CD4-positive, alpha-beta T cell (primary cell): ENCODE measurements at regions not wholly inside any gene's neighbourhood (a gene's known extent, or its start where the extent isn't known, plus 50 kb on each side); places are given as distances from the start of the nearest gene placed in this dataset.

Experiments used
- ATAC-seq: fragments of 200-7000 bp; cut with Tn5 transposase; one replicate; pipeline ENCODE4 v1.10.0; 2022; ENCODE audit warnings: mild to moderate bottlenecking; ENCODE audit not compliant: poor library complexity
- CTCF ChIA-PET: fragments of 350-600 bp; sonication (Branson Sonifier 250); formaldehyde crosslinking; loops from one replicate; lab custom pipeline; 2021; ENCODE audit warnings: antibody characterized with exemption, inconsistent platforms; lab: Charles Lee
- POLR2A ChIA-PET: fragments of 350-600 bp; sonication (Branson Sonifier 250); formaldehyde crosslinking; loops from one replicate; lab custom pipeline; 2021; ENCODE audit warnings: antibody characterized with exemption, inconsistent platforms; lab: Charles Lee
- DNase-seq, 14 experiments: peaks; one replicate each; pipeline ENCODE4 v3.0.0-alpha.2; 2013 to 2020; ENCODE audit warnings: mixed read lengths in 2 of 14
- H3K27ac ChIP-seq, 2 donors: one replicate each; pipeline versions ENCODE4 v1.5.1 to v1.7.0; 2013; ENCODE audit warnings: low read length in 2 of 2, low read depth in 1 of 2, mild to moderate bottlenecking in 1 of 2
- H3K27me3 ChIP-seq, 2 experiments: 1 replicate in 1 of 2; 2 replicates in 1 of 2; pipeline versions ENCODE4 v1.6.1 to v1.7.0; 2013; ENCODE audit warnings: low read length in 2 of 2, control low read depth in 1 of 2, mild to moderate bottlenecking in 1 of 2, moderate library complexity in 1 of 2; ENCODE audit not compliant: insufficient read depth in 2 of 2, control insufficient read depth in 1 of 2
- H3K36me3 ChIP-seq: one replicate; pipeline ENCODE4 v1.6.1; 2013; ENCODE audit warnings: low read length, control low read depth; ENCODE audit not compliant: insufficient read depth
- H3K4me1 ChIP-seq: one replicate; pipeline ENCODE4 v1.6.1; 2013; ENCODE audit warnings: low read length, control low read depth; ENCODE audit not compliant: insufficient read depth
- H3K4me3 ChIP-seq: one replicate; pipeline ENCODE4 v1.5.1; 2013; ENCODE audit warnings: mild to moderate bottlenecking, low read length, moderate library complexity
- H3K9me3 ChIP-seq, 2 experiments: 1 replicate in 1 of 2; 2 replicates in 1 of 2; pipeline versions ENCODE4 v1.6.1 to v1.7.0; 2013; ENCODE audit warnings: low read length in 2 of 2, mild to moderate bottlenecking in 2 of 2, control low read depth in 1 of 2, moderate library complexity in 1 of 2; ENCODE audit not compliant: control insufficient read depth in 1 of 2, insufficient read depth in 1 of 2
- H3K27ac Mint-ChIP-seq: one replicate; pipeline ENCODE4 v1.8.0; 2020; ENCODE audit warnings: mixed read lengths
- H3K27me3 Mint-ChIP-seq: one replicate; pipeline ENCODE4 v1.8.0; 2021; ENCODE audit warnings: mixed read lengths
- H3K36me3 Mint-ChIP-seq: one replicate; pipeline ENCODE4 v1.8.0; 2021; ENCODE audit warnings: low read depth, mixed read lengths
- H3K4me1 Mint-ChIP-seq: one replicate; pipeline ENCODE4 v1.8.0; 2021; ENCODE audit warnings: low read depth, mixed read lengths
- H3K4me3 Mint-ChIP-seq: one replicate; pipeline ENCODE4 v1.8.0; 2020; ENCODE audit warnings: mild to moderate bottlenecking, mixed read lengths
- H3K9me3 Mint-ChIP-seq: one replicate; pipeline ENCODE4 v1.8.0; 2020; ENCODE audit warnings: mixed read lengths
- intact Hi-C, 2 experiments: fragments of 100-400 bp; cut with DNase I in 1 of 2; cut with micrococcal nuclease in 1 of 2; formaldehyde crosslinking; loops; one replicate each; pipeline versions ENCODE4 v1.15.1 to v1.9.0; 2023 to 2025; cut with DNase I, micrococcal nuclease
- TF ChIP-seq, protein P1 (sequence below): fragments of 200-600 bp; IDR thresholded peaks from one replicate; pipeline ENCODE4 v1.8.0; 2022; ENCODE audit warnings: antibody characterized with exemption, mild to moderate bottlenecking

GRCh38 chr13:110070046-110070445, 236.9 kb downstream of the COL4A1 start:
- H3K27ac ChIP-seq: no peak overlapping the region
- no peaks in the 10 kb centered on the region for H3K36me3 ChIP-seq
- no peak overlapping the region for H3K27ac Mint-ChIP-seq
- H3K9me3 Mint-ChIP-seq: no peaks in the 10 kb centered on the region
- no peaks in the 10 kb centered on the region for H3K27me3 ChIP-seq
- no peaks in the 10 kb centered on the region for H3K4me1 Mint-ChIP-seq
- ATAC-seq (no peak), DNase-seq (no peak)
- no peaks in the 10 kb centered on the region for H3K4me1 ChIP-seq
- ChIA-PET POLR2A (no interaction called here), CTCF (no interaction called here)
- no peak overlapping the region for H3K4me3 Mint-ChIP-seq
- H3K4me3 ChIP-seq: no peak overlapping the region
- TF ChIP-seq, protein P1, sequence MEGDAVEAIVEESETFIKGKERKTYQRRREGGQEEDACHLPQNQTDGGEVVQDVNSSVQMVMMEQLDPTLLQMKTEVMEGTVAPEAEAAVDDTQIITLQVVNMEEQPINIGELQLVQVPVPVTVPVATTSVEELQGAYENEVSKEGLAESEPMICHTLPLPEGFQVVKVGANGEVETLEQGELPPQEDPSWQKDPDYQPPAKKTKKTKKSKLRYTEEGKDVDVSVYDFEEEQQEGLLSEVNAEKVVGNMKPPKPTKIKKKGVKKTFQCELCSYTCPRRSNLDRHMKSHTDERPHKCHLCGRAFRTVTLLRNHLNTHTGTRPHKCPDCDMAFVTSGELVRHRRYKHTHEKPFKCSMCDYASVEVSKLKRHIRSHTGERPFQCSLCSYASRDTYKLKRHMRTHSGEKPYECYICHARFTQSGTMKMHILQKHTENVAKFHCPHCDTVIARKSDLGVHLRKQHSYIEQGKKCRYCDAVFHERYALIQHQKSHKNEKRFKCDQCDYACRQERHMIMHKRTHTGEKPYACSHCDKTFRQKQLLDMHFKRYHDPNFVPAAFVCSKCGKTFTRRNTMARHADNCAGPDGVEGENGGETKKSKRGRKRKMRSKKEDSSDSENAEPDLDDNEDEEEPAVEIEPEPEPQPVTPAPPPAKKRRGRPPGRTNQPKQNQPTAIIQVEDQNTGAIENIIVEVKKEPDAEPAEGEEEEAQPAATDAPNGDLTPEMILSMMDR: no peak
- intact Hi-C loops: no loop called here
- peaks cover 4% of the 10 kb centered on the region for H3K27me3 Mint-ChIP-seq
- peaks cover 0 to 8% of the 10 kb centered on the region in 2 experiments for H3K9me3 ChIP-seq
- H3K36me3 Mint-ChIP-seq: no peaks in the 10 kb centered on the region

DNA sequence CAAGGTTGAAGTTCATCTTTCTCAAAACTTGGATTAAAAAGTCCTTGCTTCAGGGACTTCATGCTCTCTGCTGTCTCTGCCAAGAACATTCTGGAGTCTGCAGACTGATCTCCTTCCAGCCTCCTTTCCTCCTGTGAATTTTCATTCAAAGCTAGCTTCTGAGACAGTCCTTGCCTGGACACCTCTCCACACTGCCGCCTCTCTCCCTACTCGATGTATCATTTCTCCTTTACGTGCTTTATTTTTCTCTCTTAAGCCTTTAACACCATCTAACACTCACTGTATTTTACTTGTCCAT, 238.8 kb downstream of the COL4A1 start:
- no peak for ATAC-seq
- Mint-ChIP-seq H3K4me1 (no peaks in the 10 kb centered on the region), H3K4me3 (no peak overlapping the region), H3K9me3 (no peaks in the 10 kb centered on the region), H3K36me3 (no peaks in the 10 kb centered on the region), H3K27ac (no peak overlapping the region), H3K27me3 (peaks cover under 1% of the 10 kb centered on the region)
- Histone ChIP-seq H3K27ac (no peak overlapping the region), H3K4me3 (no peak overlapping the region), H3K27me3 (no peaks in the 10 kb centered on the region), H3K4me1 (no peaks in the 10 kb centered on the region), H3K36me3 (no peaks in the 10 kb centered on the region), H3K9me3 (peaks cover 0 to 13% of the 10 kb centered on the region in 2 experiments)
- DNase-seq: no peak
- ChIA-PET POLR2A (no interaction called here), CTCF (no interaction called here)
- TF ChIP-seq, protein P1: no peak
- intact Hi-C loops: no loop called here

DNA sequence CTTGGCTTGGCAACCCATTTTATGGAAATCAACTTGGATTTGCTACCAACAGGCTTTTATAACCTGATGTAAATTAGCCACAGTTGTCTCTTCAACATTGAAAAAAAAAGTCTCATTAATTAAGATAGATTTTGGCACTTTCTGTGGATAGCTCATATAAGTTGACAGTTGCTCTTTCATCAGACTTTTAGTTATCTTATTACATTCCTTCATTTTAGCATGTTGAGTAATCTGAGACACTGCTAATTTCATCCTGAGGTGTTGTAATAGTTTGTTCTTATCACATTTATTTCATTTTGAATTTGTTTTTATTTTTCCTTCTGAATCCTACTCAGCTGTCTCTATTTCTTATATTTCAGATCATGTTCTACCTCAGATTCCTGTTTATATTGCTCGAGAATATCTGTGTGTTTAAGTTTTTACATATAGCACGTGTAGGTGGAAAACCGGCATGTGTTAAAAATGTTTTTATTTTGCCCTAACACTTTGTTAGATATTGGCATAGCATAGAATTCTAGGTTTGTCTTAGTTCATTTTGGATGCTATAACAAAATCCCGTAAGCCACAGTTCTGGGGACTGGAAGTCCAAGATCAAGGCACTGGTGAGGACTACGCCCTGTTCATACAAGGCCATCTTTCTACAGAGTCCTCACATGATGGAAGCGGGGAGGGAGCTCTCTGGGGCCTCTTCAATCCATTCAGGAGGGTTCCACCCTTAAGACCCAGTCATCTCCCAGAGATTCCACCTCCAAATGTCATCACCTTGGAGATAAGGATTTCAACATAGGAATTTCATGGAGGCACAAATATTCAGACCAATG, 239.4 kb downstream of the COL4A1 start:
- Mint-ChIP-seq H3K27ac (no peak overlapping the region), H3K9me3 (no peaks in the 10 kb centered on the region), H3K4me1 (no peaks in the 10 kb centered on the region), H3K4me3 (no peak overlapping the region), H3K27me3 (no peaks in the 10 kb centered on the region), H3K36me3 (no peaks in the 10 kb centered on the region)
- intact Hi-C loops: no loop called here
- Histone ChIP-seq H3K9me3 (peaks cover 0 to 18% of the 10 kb centered on the region in 2 experiments), H3K27ac (no peak overlapping the region), H3K27me3 (no peaks in the 10 kb centered on the region), H3K4me1 (no peaks in the 10 kb centered on the region), H3K4me3 (no peak overlapping the region), H3K36me3 (no peaks in the 10 kb centered on the region)
- POLR2A ChIA-PET: no interaction called here
- ATAC-seq (no peak), DNase-seq (no peak)
- CTCF ChIA-PET: no interaction called here
- TF ChIP-seq, protein P1: no peak
